ENCODE measurements at regions not wholly inside any gene's neighbourhood (a gene's known extent, or its start where the extent isn't known, plus 50 kb on each side); places are given as distances from the start of the nearest gene placed in this dataset.

- DNase-seq, result no peak
Observed at GRCh38 chr2:176546550-176546949, 277.3 kb downstream of the MTX2 start.

- no peak for DNase-seq
Observed at GRCh38 chr2:176552501-176553135, 283.4 kb downstream of the MTX2 start.

GRCh38 chr2:176553685-176554100 lies 284.5 kb downstream of the MTX2 start:
- no peak for DNase-seq

DNA sequence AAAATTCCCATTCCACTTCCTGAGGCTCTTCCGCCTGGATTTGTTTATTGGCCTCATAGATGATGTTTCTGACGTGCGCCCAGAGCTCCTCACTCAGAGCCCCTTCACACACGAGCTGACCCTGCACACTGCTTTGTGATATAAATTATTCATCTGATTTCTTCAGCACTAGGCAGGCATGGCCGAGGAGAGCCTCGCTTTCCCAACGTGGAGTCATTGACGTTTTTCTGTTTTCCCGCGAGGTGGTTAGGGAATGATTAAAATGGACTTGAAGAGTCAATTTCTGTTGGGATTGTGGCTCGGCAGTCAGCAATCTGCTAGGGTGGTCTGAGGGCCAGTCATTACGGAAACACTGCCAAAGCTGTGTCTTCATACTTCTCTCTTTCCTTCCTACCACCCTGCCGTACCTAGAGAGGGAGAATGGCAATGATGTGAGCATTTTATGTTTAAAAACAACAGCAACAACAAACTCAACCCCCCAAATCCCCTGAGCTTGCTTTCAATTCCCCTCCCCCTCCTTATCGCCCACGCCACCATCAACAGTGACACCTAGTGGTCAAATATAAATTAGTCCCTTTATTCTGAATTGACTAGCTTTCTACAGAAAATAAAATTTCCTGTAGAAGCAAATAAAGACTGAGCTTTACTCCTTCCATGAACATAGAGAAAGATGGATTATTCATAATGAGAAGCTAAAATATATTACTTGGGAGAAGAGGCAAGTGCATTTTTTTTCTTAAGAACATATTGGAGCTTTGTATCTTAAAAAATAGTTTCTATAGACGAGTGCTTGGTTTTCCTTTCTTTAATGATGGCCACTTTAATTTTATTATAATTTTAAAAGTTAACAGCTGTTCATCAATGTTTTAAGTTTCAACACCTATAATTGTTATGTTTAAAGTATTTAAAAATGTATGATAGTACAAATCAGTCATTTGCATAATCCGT lies 285.1 kb downstream of the MTX2 start:
- peak; percentile 18 to 56 for DNase-seq

- no peak for DNase-seq
Observed at GRCh38 chr2:176555112-176555511, 285.9 kb downstream of the MTX2 start.

DNA sequence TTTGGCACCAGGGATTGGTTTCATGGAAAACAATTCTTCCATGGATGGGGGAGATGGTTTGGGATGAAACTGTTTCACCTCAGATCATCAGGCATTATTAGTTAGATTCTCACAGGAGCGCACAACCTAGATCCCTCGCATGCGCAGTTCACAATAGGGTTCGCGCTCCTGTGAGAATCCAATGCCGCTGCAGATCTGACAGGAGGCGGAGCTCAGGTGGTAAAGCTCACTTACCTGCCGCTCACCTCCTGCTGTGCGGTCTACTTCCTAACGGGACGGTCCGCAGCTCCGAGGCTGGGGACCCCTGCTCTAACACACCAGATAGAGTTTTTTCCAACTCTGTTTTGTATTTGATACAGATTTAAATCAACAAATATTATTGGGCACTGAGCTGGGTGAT lies 286.5 kb downstream of the MTX2 start:
- no peak for DNase-seq

GRCh38 chr2:176556373-176556772 lies 287.1 kb downstream of the MTX2 start:
- DNase-seq, result no peak

- DNase-seq, result no peak
Observed at GRCh38 chr2:176557821-176558220, 288.6 kb downstream of the MTX2 start.

DNA sequence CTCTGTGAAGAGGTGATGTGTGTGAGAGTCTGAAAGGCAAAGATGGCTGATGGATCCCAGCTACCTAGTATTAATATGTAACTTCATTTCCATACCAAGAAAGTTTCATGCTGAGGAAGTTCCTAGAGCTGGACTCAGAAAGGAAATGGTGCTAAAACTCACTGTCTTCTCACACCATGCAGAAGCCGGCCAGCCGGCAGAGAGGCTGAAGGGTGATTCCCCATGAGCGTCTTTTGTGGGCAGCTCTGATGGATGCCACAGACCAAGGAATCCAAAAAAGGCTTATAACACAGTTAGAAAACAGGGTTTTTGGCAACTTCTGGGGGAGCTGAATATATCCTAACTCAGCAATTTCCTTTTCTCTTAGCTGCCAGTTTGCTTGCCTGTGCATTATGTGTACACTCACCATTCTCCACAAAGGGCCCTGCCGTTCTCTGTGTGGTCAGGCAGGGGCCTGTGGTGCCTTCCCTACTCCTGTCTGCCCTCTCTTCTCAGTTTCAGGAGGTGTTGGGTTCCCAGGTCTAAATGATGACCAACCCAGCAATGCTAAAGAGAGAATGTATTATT lies 289.4 kb downstream of the MTX2 start:
- no peak for DNase-seq

- no peak for DNase-seq
Observed at GRCh38 chr2:176560296-176560695, 291.1 kb downstream of the MTX2 start.

DNA sequence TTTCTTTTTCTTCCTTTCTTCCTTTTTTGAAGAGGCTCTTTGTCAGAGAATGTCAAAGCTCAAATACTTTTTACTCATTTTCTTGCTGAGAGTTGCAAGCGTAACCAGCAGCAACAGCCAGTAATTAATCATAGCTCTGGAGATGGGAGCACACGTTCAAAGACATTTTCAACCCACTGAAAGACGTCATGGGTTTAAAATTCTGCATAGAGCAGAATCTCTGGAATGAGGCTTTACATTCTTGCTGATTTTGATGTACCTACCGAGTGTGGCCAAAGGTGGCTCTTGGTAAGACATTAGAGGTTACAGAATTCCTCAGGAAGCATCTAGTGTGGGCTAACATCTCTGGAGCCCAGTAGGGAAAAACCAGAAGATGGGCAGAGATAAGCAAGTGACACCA lies 292.5 kb downstream of the MTX2 start:
- no peak for DNase-seq

GRCh38 chr2:176562359-176563078 lies 293.3 kb downstream of the MTX2 start:
- no peak for DNase-seq

DNA sequence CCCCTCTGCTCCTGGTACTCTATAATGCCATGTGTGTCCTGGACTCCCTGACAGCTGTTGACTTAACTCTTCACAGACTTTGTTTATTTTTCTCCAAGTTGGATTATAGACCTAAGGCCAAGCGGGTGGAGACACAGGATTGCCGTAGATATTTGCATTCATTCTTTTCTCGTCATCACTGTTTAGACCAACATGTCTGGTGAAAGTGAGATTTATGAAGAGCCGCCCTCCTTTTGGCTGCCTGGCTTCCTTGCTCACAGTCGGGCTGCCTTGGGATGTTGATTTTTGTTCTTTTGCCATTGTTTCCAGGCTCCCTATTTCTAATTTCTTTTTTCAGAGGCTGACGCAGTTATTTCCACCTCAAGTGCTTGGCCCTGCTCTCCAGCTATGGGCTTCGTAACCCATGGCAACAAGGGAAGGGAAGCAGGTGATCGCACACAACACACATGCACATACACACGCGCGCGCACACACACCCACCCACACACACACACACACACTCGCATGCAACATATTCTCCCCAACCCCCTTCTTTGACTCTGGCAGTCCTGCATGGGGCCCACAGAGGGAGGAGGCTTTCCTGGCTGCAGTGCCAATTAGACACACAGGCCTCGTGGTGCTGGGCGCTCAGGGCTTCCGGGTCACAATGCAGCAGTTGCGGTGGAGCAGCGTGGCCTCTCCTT lies 296.5 kb downstream of the MTX2 start:
- DNase-seq, result no peak

DNA sequence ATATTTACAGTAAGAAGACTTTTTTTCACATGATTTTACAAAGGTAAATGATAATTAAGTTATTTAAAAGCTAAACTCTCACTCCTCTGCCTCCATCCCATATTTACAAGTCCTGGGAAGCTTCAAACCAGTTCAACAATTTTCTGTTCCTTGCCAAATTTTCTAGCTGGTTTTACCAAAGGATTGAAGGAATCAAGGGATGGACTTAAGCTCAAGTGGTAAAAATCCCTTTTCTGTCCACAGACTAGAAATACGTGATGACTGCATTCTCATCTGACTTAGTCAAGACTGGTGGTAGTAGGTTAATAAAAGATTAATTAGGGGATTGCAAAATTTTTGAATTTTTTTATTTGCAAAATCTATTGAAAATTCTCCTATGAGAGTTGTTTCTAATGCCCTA lies 297.3 kb downstream of the MTX2 start:
- no peak for DNase-seq

- no peak for DNase-seq
Observed at GRCh38 chr2:176566961-176567360, 297.7 kb downstream of the MTX2 start.

GRCh38 chr2:176567361-176567760 lies 298.1 kb downstream of the MTX2 start:
- no peak for DNase-seq

- no peak for DNase-seq
Observed at GRCh38 chr2:176569574-176569973, 300.3 kb downstream of the MTX2 start.

DNA sequence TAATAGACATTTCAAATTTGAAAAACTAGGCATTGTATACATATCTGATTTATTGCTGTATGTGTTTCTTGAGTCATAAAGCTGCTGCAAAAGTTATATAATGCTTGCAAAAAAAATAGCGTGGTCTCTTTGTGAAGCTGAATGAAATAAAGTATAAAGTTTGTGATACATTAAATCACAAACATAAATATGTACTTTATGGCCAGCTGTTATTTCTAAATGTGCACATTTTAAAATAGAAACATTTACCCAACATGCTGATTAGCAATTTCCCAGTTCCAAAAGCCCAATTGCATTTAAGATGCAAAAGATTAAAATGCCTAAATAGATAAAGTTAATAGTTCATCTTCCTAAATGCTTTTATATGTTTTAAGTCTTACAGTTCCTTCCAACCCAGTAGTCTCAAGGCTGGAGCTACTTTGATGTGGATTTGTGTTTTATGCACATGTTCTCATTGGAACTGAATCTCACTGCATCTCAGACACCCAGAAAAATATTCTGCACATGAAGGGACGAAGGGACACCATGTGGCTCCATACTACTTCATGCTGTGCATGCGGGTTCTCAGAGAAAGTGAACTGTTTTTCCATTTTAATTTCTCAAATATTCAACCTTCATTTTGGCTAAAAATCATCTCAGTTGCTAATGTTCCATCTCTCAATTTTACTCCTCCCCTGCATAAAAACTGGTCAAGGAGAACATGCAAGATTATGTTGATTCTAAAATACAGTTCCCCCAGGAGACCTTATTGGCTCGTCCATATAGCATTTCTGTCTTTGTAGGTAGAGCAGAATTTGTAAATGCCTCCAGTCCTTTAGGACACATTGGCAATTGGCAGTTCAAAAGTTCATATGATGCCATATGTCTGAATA lies 304.6 kb downstream of the MTX2 start:
- DNase-seq, result no peak

DNA sequence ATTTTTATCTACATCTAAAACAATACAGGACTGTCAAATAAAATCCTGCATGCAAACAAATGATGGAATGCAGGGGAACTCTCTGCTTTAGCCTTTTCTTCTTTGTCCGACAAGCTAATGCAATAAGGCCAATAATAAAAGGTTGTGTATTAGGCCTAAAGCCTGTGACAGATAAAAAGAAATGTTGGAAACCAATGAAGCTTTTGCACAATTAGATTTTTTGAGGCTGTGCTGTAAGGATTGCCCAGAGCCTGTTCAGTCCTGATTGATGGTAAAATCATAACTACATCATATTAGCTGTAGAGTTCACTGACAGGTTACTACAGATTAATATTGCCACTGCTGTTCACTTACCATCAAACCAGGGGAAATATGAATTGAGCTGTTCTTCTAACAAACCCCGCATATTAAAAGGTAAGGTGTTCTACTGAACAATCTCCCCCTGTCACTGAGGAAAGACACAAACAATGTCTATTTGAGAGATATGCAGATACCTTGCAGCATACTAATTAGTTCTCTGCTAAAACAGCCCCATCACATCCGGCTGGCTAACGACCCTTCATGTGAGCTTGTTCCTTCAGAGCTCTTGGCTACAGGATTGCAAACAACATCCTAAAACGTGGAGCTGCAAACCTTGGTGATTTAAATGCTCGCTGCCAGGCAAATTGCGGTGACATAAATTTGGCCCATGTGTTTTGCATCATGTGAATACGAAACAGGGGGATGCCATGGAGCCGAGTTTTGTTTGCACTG lies 305.4 kb downstream of the MTX2 start:
- DNase-seq, result no peak

- no peak for DNase-seq
Observed at GRCh38 chr2:176575237-176575744, 306.0 kb downstream of the MTX2 start.

DNA sequence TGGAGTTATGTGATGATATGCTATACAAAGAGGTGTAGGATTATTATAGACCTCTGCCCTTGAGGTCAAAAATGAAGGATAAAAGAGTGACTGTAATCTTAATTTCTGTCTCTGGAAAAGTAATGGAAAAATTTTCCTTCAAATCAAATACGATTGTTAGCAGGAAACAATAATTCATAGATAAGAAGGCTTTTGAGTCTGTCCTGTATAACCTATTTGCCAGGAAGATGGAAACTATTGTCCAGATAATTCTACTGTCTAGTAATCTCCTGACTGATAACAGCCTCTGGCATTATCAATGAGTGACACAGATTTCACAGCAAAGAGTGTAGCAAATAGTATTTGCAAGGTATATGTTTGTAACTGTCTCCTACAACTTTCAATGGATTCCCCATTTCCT lies 307.8 kb downstream of the MTX2 start:
- no peak for DNase-seq

Data from inflammatory macrophage treated with lipopolysaccharide for 1 hour (primary cell).